GM13976 (cell line): ENCODE measurements at regions not wholly inside any gene's neighbourhood (a gene's known extent, or its start where the extent isn't known, plus 50 kb on each side); places are given as distances from the start of the nearest gene placed in this dataset.

Source experiments
- DNase-seq: peaks from one replicate; pipeline ENCODE4 v3.0.0; 2012; ENCODE audit warnings: low spot score
- in situ Hi-C: fragments of 300-500 bp; cut with MboI; formaldehyde crosslinking; loops from one replicate; pipeline ENCODE4 v1.12.0; 2022; ENCODE audit warnings: low sequenced_read_pairs, mixed read lengths, inconsistent platforms; ENCODE audit not compliant: unreplicated experiment
- TF ChIP-seq, protein P1 (sequence below): IDR thresholded peaks from 2 replicates; pipeline ENCODE4 v1.5.1; 2012; ENCODE audit warnings: borderline replicate concordance, mild to moderate bottlenecking; ENCODE audit not compliant: insufficient read depth; ENCODE audit errors: extremely low read depth, missing control alignments, control extremely low read depth

DNA sequence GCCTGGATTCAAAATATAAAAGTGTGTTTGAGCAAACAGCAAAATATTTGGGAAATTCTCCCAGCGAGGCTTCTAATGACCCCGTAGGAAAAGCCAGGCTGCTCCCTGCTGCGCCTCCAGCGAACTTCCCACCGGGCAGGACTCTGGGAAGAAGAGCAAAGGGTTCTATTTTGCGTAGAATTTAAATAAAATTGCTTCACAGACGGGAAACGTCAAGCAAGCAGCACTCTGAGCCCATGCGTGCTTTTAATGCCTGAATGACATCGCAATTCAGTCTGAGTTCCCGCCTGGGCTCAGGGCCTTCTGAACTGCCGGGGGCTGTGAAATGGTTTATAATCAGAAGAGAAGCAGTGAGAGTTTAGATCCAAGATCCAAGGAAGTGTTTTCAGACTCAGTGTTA is 775.1 kb downstream of the BRD1 start:
- TF ChIP-seq, protein P1, sequence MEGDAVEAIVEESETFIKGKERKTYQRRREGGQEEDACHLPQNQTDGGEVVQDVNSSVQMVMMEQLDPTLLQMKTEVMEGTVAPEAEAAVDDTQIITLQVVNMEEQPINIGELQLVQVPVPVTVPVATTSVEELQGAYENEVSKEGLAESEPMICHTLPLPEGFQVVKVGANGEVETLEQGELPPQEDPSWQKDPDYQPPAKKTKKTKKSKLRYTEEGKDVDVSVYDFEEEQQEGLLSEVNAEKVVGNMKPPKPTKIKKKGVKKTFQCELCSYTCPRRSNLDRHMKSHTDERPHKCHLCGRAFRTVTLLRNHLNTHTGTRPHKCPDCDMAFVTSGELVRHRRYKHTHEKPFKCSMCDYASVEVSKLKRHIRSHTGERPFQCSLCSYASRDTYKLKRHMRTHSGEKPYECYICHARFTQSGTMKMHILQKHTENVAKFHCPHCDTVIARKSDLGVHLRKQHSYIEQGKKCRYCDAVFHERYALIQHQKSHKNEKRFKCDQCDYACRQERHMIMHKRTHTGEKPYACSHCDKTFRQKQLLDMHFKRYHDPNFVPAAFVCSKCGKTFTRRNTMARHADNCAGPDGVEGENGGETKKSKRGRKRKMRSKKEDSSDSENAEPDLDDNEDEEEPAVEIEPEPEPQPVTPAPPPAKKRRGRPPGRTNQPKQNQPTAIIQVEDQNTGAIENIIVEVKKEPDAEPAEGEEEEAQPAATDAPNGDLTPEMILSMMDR, result no peak
- in situ Hi-C loops, result no loop called here
- no peak for DNase-seq

DNA sequence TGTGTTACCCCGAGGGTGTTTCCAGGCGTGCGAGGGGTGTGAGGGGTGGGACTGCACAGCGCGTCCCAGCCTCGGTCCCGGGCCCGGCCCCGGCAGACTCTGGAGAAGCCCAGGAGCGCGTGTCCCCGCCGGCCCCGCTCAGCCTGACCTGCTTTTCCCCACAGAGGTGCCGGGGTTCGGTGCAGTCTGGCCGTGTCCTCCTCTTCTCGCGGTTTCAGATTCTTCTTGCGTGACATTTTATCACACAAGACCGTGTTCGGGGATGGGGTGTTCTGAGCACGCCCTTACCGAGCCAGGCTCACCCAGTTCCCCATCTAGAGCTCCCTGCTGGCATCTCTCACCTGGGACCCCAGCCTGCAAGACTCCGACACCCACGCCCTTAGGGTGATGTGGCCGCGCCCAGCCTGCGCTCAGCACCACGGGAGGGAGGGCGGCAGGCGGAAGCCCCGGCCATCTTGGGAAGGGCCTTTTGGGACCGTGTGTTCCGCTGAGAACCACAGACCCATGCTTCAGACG is 775.6 kb downstream of the BRD1 start:
- no peak for DNase-seq
- in situ Hi-C loops, result no loop called here
- TF ChIP-seq, protein P1, result no peak

DNA sequence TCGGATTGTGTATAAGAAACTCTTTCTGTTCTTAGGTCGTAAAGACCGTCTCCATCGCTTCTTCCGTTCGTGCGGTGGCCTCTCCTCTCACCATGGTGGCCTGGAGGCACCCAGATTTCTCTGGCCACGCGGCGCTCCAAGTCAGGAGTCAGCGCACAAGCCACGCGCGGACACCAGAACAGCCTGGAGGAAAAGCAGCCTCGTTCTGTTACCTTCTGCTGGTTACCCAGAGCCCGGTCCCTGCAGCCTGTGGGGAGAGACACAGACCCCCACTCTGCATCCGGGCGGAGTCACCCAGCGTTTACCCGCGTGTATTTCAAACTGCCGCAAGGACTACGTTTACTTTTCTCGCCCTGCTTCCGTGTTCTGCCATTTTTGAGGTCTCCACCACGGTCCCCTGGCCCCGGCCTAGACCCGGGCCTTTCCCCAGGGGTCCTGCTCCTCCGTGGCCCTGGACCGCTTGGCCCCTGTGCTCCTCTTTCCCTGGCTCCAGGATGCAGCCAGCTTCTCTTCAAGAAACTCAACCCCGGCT is 776.1 kb downstream of the BRD1 start:
- TF ChIP-seq, protein P1, result no peak
- DNase-seq, result no peak
- in situ Hi-C loops, result no loop called here

DNA sequence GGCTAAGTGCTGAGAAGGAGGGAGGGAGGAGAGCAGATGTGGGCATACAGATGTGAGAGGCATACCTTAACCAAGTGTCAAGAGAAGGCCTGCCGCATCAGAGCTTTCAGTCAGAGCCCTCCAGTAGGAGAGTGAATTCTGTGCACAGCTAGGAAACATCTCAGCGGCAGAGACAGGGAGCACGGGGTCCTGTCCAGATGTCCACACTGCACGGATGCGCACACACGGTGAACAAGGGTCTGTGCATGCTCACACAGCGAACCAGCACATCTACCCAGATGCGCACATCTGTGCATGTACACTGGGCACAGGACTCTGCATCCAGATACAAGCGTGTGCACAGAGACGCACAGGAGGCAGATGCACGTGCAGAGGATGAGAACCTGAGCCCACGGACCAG is 778.0 kb downstream of the BRD1 start:
- in situ Hi-C loops, result no loop called here
- TF ChIP-seq, protein P1, result no peak
- no peak for DNase-seq

DNA sequence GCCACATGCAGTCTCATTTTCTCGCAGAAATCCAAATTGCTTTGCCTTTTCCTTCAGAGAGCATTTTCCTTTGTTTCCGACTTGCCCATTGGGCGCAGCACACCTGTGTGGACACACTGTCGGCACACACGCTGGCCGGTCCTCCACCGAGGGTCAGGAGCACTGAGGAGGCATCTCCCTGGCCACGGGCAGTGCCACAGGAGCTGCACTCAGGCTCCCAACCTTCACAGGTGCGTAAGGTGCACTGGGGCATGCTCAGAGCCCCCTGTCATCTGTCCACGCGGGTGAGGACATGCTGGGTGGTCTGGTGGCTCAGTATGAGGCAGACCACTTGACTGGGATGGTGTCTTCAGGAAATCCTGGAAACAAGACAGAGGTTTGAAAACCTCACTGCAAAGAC is 779.1 kb downstream of the BRD1 start:
- TF ChIP-seq, protein P1, result no peak
- in situ Hi-C loops, result no loop called here
- DNase-seq, result no peak

DNA sequence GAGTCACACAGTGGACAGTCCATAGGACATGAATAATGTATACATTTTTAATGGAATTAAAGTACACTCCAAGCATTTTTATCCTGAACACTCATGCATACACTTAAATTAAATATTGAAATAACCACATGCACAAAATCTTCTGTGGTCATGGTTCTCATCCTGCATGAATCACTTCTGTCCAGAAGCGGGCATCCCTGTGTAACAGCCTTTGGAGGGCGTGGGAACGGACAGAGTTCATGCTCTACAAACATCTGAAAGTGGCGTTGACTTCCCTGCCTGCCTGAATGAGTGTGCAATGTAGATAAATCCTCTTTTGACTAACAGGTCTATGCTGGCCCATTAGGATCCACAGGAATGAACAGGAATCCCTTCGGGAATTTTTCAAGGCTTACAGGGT is 780.2 kb downstream of the BRD1 start:
- in situ Hi-C loops, result no loop called here
- DNase-seq, result no peak
- TF ChIP-seq, protein P1, result no peak

DNA sequence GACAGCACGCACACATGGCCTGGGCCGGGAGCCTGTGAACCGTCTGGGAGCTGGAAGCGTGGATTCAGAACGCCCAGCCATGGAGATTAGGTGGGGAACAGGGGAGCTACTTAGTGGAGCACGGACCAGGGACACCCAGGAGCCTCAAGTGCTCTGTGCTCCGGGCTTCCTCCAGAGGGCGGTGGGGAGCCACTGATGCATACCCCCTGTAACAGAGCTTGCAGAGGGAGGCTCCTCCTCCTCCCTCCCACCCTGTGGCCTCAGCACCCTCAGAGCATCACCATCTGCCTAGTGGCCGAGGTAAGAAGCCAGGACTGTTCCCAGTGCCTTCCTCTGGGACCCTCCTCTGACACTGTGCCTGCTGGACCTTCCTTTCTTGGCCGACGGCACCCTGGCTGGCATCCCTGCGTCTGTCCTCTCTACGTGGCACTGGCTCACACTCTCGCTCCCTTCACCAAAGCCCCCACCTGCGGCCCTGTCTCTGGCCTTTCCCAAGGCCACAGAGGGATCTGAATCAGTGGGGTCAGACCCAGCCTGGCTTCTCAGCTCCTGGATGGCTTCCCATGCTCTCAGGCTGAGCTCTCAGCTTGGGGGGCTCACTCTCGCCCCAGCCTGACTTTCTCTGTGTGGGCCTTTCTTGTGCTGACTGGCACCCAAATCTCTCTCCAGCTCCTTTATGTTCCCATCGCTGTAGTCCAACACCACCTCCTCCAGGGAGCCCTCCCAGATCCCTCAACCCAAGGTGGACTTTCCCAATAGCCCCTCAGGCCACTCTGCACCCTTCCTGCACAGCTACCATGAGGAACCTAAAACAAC is 780.9 kb downstream of the BRD1 start:
- in situ Hi-C loops, result no loop called here
- TF ChIP-seq, protein P1, result no peak
- peak; percentile 54 for DNase-seq
